Lung (tissue), 11 donors: ENCODE measurements at regions not wholly inside any gene's neighbourhood (a gene's known extent, or its start where the extent isn't known, plus 50 kb on each side); places are given as distances from the start of the nearest gene placed in this dataset.
"Not testable (repeated sequence)": the region's sequence is repeated elsewhere in the genome, so short reads cannot be mapped to it uniquely, and the experiment has no call there.

Source experiments
- ATAC-seq: fragments of 200-7000 bp; cut with Tn5 transposase; one replicate; pipeline ENCODE4 v1.9.1; 2020; ENCODE audit warnings: moderate number of reproducible peaks; ENCODE audit not compliant: insufficient read depth, low FRiP score
- DNase-seq, 3 donors: peaks; one replicate each; pipeline ENCODE4 v3.0.0-alpha.2; 2013 to 2017
- H3K27ac ChIP-seq, 2 donors: one replicate each; pipeline ENCODE4 v1.5.1; 2013; ENCODE audit warnings: mild to moderate bottlenecking in 2 of 2, moderate library complexity in 2 of 2, control low read depth in 1 of 2, inconsistent platforms in 1 of 2, low read depth in 1 of 2, low read length in 1 of 2
- H3K27me3 ChIP-seq, 3 donors: one replicate each; pipeline ENCODE4 v1.5.1; 2013; ENCODE audit warnings: low read length in 2 of 3; ENCODE audit not compliant: control insufficient read depth in 3 of 3, insufficient read depth in 3 of 3
- H3K36me3 ChIP-seq, 4 donors: one replicate each; pipeline ENCODE4 v1.5.1; 2013; ENCODE audit warnings: low read length in 4 of 4, mild to moderate bottlenecking in 1 of 4, moderate library complexity in 1 of 4; ENCODE audit not compliant: control insufficient read depth in 4 of 4, insufficient read depth in 4 of 4
- H3K4me1 ChIP-seq, 5 donors: one replicate each; pipeline ENCODE4 v1.5.1; 2013; ENCODE audit warnings: low read length in 5 of 5, mild to moderate bottlenecking in 2 of 5, moderate library complexity in 1 of 5; ENCODE audit not compliant: control insufficient read depth in 5 of 5, insufficient read depth in 5 of 5
- H3K4me3 ChIP-seq: one replicate; pipeline ENCODE4 v1.5.1; 2013; ENCODE audit warnings: mild to moderate bottlenecking, control low read depth, moderate library complexity
- H3K9ac ChIP-seq, 2 donors: one replicate each; pipeline ENCODE4 v1.5.1; 2013; ENCODE audit warnings: low read length in 2 of 2, control low read depth in 1 of 2; ENCODE audit not compliant: insufficient read depth in 1 of 2
- H3K9me3 ChIP-seq, 4 donors: one replicate each; pipeline ENCODE4 v1.5.1; 2013; ENCODE audit warnings: low read length in 3 of 4, mild to moderate bottlenecking in 1 of 4, moderate library complexity in 1 of 4; ENCODE audit not compliant: control insufficient read depth in 4 of 4, insufficient read depth in 3 of 4
- WGBS, 2 donors: extraction: QIAGEN DNeasy Blood & Tissue Kit; methylation state at CpG; one replicate each; pipeline ENCODE4 v1.1.7; 2013; 5-methylcytosine and 5-hydroxymethylcytosine counted together
- TF ChIP-seq, protein P1 (sequence below): IDR thresholded peaks from 2 replicates; pipeline ENCODE4 v1.5.1; 2012; ENCODE audit warnings: mild to moderate bottlenecking; ENCODE audit errors: control extremely low read depth, extremely low read depth
- donor health status: control.
- donor health status: control.
- donor health status: Bipolar disorder and iron deficiency.
- donor health status: healthy.
- donor health status: DM: yes; HTN: yes; CAD: no.

DNA sequence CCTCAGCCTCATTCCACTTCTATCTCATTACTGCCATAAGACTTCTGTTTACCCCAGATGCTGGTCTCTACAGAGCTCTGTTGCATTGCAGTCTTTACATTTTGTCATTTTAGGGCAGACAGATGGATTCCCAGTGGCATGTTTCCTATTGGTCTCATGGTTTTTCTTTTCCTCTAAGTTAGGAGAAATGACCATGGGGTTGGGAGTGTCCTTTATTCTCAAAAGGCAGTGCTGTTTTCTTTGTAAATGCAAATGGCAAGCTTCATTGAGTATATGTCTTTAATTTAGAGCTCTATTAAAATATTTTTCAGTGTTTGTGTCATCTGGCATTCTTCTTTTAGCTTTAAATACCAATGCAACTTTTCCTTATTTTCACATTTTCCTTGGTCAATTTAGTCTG is 57.0 kb downstream of the MSTN start:
- TF ChIP-seq, protein P1, sequence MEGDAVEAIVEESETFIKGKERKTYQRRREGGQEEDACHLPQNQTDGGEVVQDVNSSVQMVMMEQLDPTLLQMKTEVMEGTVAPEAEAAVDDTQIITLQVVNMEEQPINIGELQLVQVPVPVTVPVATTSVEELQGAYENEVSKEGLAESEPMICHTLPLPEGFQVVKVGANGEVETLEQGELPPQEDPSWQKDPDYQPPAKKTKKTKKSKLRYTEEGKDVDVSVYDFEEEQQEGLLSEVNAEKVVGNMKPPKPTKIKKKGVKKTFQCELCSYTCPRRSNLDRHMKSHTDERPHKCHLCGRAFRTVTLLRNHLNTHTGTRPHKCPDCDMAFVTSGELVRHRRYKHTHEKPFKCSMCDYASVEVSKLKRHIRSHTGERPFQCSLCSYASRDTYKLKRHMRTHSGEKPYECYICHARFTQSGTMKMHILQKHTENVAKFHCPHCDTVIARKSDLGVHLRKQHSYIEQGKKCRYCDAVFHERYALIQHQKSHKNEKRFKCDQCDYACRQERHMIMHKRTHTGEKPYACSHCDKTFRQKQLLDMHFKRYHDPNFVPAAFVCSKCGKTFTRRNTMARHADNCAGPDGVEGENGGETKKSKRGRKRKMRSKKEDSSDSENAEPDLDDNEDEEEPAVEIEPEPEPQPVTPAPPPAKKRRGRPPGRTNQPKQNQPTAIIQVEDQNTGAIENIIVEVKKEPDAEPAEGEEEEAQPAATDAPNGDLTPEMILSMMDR = no peak
- H3K9me3 ChIP-seq = peaks cover 0 to 3% (median 0%) of the 10 kb centered on the region in 4 donors
- no peak overlapping the region for H3K4me3 ChIP-seq
- H3K9ac ChIP-seq = no peak overlapping the region
- no peaks in the 10 kb centered on the region for H3K36me3 ChIP-seq
- H3K27me3 ChIP-seq = no peaks in the 10 kb centered on the region
- no peak overlapping the region for H3K27ac ChIP-seq
- no peak for DNase-seq
- no peak for ATAC-seq
- no peaks in the 10 kb centered on the region for H3K4me1 ChIP-seq

DNA sequence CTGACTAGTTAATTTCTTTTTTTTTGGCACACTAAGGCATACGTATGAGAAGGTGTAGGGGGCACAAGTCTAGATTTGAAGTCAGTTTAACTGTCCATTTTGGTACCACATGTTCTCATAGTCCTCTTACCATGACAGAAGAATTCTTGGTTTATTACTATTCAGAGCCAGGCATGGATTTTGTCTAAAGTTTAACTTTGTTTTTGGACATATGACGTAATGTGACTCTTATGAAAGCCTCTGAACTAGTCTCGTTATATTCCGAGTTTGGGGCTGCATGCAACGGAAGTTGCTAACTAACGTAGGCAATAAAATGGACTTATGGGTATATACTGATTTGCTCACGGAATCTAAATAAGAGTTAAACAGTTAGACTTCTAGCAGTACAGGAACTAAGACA is 62.9 kb downstream of the MSTN start:
- 89 to 94% methylated on average over 7 of the region's 7 CpGs for WGBS, 2 donors
- Histone ChIP-seq H3K27ac (no peak overlapping the region), H3K9ac (no peak overlapping the region), H3K9me3 (peaks cover 0 to 11% (median 5%) of the 10 kb centered on the region in 4 donors), H3K4me3 (no peak overlapping the region), H3K36me3 (no peaks in the 10 kb centered on the region), H3K27me3 (no peaks in the 10 kb centered on the region), H3K4me1 (no peaks in the 10 kb centered on the region)
- TF ChIP-seq, protein P1 = no peak
- DNase-seq (no peak), ATAC-seq (no peak)

DNA sequence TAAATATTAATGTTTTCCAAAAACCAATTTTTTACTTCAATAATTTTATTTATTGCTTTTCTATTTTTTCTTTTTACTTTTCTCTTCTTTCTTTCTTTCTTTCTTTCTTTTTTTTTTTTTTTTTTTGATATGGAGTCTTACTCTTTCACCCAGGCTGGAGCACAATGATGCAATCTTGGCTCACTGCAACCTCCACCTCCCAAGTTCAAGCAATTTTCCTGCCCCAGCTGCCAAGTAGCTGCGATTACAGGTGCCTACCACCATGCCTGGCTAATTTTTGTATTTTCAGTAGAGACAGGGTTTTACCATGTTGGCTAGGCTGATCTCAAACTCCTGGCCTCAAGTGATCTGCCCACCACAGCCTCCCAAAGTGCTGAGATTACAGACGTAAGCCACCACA is 63.9 kb downstream of the MSTN start:
- not testable (repeated sequence) for H3K27ac ChIP-seq, H3K4me3 ChIP-seq, H3K36me3 ChIP-seq, ATAC-seq, H3K27me3 ChIP-seq, DNase-seq, H3K4me1 ChIP-seq, H3K9ac ChIP-seq
- WGBS, 2 donors = 89 to 95% methylated on average over 2 of the region's 2 CpGs
- H3K9me3 ChIP-seq = peaks cover 0 to 11% (median 5%) of the 10 kb centered on the region in 4 donors

DNA sequence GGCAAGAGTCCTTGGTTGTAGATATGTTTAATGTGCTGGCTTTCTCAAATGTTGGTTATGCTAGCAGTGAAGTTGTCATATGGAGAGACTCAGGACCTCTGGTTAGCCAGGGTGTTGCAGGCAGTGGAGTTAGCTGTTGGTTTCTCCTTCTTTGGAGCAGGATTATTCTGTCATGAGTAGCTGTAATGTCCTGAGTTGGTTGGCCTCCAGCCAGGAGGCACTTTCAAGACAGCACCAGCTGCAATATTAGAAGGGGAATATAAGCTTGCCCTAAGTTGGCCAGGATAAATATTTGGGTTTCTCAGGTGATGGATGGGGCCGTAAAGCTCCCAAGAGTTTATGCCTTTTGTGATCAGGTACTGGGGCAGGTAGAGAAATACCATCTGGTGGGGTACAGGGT is 65.5 kb downstream of the MSTN start:
- ATAC-seq = no peak

More for the DNA sequence above, 65.5 kb downstream of the MSTN start:
- peaks cover 0 to 11% (median 5%) of the 10 kb centered on the region in 4 donors for H3K9me3 ChIP-seq
- no peak overlapping the region for H3K4me3 ChIP-seq
- no peaks in the 10 kb centered on the region for H3K27me3 ChIP-seq
- no peaks in the 10 kb centered on the region for H3K36me3 ChIP-seq
- H3K27ac ChIP-seq = no peak overlapping the region
- 83 to 100% methylated on average over 1 of the region's 1 CpG for WGBS, 2 donors
- peak in 1 of 3 donors; percentile 0 for DNase-seq
- no peak overlapping the region for H3K9ac ChIP-seq
- H3K4me1 ChIP-seq = no peaks in the 10 kb centered on the region
- TF ChIP-seq, protein P1 = no peak
